H9 (cell line): ENCODE measurements at regions not wholly inside any gene's neighbourhood (a gene's known extent, or its start where the extent isn't known, plus 50 kb on each side); places are given as distances from the start of the nearest gene placed in this dataset.

ENCODE experiments used
- DNase-seq: peaks from one replicate; pipeline ENCODE4 v3.0.0-alpha.2; 2017
- H2AFZ ChIP-seq: one replicate; pipeline ENCODE4 v1.6.1; 2013; ENCODE audit warnings: mild to moderate bottlenecking, low read length, control low read depth, moderate library complexity
- H2AK5ac ChIP-seq: 2 replicates; pipeline ENCODE4 v1.6.1; 2013; ENCODE audit warnings: low read length, control low read depth, mixed read lengths; ENCODE audit not compliant: insufficient read length
- H2BK120ac ChIP-seq: one replicate; pipeline ENCODE4 v1.6.1; 2013; ENCODE audit warnings: low read depth, mild to moderate bottlenecking, low read length, control low read depth, inconsistent platforms; ENCODE audit not compliant: poor library complexity, severe bottlenecking
- H2BK12ac ChIP-seq: 2 replicates; pipeline ENCODE4 v1.6.1; 2013; ENCODE audit warnings: low read length, control low read depth, mixed read lengths, low read depth; ENCODE audit not compliant: insufficient read length
- H2BK15ac ChIP-seq: 2 replicates; pipeline ENCODE4 v1.6.1; 2013; ENCODE audit warnings: low read depth, low read length, control low read depth
- H2BK20ac ChIP-seq: one replicate; pipeline ENCODE4 v1.6.1; 2013; ENCODE audit warnings: low read depth, mild to moderate bottlenecking, low read length, control low read depth, inconsistent platforms; ENCODE audit not compliant: poor library complexity, severe bottlenecking
- H2BK5ac ChIP-seq: 2 replicates; pipeline ENCODE4 v1.6.1; 2013; ENCODE audit warnings: low read length, control low read depth, mixed read lengths; ENCODE audit not compliant: insufficient read length
- H3K14ac ChIP-seq: 2 replicates; pipeline ENCODE4 v1.6.1; 2013; ENCODE audit warnings: low read length, control low read depth; ENCODE audit not compliant: insufficient read depth
- H3K18ac ChIP-seq: 2 replicates; pipeline ENCODE4 v1.6.1; 2013; ENCODE audit warnings: low read depth, mild to moderate bottlenecking, mixed read lengths, low read length, control low read depth; ENCODE audit not compliant: insufficient read length
- H3K23ac ChIP-seq: 2 replicates; pipeline ENCODE4 v1.6.1; 2013; ENCODE audit warnings: low read length, control low read depth, mixed read lengths, low read depth; ENCODE audit not compliant: insufficient read length
- H3K23me2 ChIP-seq: 2 replicates; pipeline ENCODE4 v1.6.1; 2013; ENCODE audit warnings: low read depth, mild to moderate bottlenecking, mixed read lengths, low read length, control low read depth; ENCODE audit not compliant: insufficient read length, poor library complexity, severe bottlenecking
- H3K27ac ChIP-seq: 2 replicates; pipeline ENCODE4 v1.5.1; 2013; ENCODE audit warnings: low read length, control low read depth, mixed read lengths, low read depth; ENCODE audit not compliant: insufficient read length
- H3K27me3 ChIP-seq: 2 replicates; pipeline ENCODE4 v1.6.1; 2013; ENCODE audit warnings: low read length, control low read depth, inconsistent platforms; ENCODE audit not compliant: insufficient read depth
- H3K4ac ChIP-seq: 2 replicates; pipeline ENCODE4 v1.6.1; 2013; ENCODE audit warnings: low read depth, mild to moderate bottlenecking, control low read depth, inconsistent platforms, low read length, moderate library complexity
- H3K4me1 ChIP-seq: 2 replicates; pipeline ENCODE4 v1.6.1; 2013; ENCODE audit warnings: low read length, control low read depth, inconsistent platforms; ENCODE audit not compliant: insufficient read depth
- H3K4me2 ChIP-seq: 2 replicates; pipeline ENCODE4 v1.6.1; 2013; ENCODE audit warnings: low read length, control low read depth, mixed read lengths; ENCODE audit not compliant: insufficient read length, insufficient read depth
- H3K56ac ChIP-seq: 2 replicates; pipeline ENCODE4 v1.6.1; 2013; ENCODE audit warnings: low read depth, mild to moderate bottlenecking, mixed read lengths, low read length, control low read depth; ENCODE audit not compliant: insufficient read length
- H3K79me1 ChIP-seq: 2 replicates; pipeline ENCODE4 v1.6.1; 2013; ENCODE audit warnings: low read depth, mild to moderate bottlenecking, moderate library complexity, low read length, control low read depth, inconsistent platforms; ENCODE audit not compliant: insufficient read depth, poor library complexity, severe bottlenecking
- H3K79me2 ChIP-seq: 2 replicates; pipeline ENCODE4 v1.6.1; 2013; ENCODE audit warnings: low read length, control low read depth, inconsistent platforms; ENCODE audit not compliant: insufficient read depth
- H3K9ac ChIP-seq: 2 replicates; pipeline ENCODE4 v1.6.1; 2013; ENCODE audit warnings: low read length, control low read depth, mixed read lengths; ENCODE audit not compliant: insufficient read length; ENCODE audit errors: extremely low read depth
- H3K9me3 ChIP-seq: one replicate; pipeline ENCODE4 v1.6.1; 2013; ENCODE audit warnings: low read depth, low read length, inconsistent platforms; ENCODE audit not compliant: control insufficient read depth
- H3T11ph ChIP-seq: one replicate; pipeline ENCODE4 v1.6.1; 2013; ENCODE audit warnings: mild to moderate bottlenecking, low read length, control low read depth, inconsistent platforms
- H4K20me1 ChIP-seq: one replicate; pipeline ENCODE4 v1.6.1; 2013; ENCODE audit not compliant: control insufficient read depth, insufficient read length, insufficient read depth
- H4K5ac ChIP-seq: 2 replicates; pipeline ENCODE4 v1.6.1; 2013; ENCODE audit warnings: low read depth, mild to moderate bottlenecking, mixed read lengths, low read length, control low read depth; ENCODE audit not compliant: insufficient read length
- H4K8ac ChIP-seq: replicated peaks from 2 replicates; pipeline ENCODE4 v1.6.1; 2013; ENCODE audit warnings: low read length, control low read depth, mixed read lengths, low read depth; ENCODE audit not compliant: insufficient read length
- H4K91ac ChIP-seq: 2 replicates; pipeline ENCODE4 v1.6.1; 2013; ENCODE audit warnings: low read depth, mild to moderate bottlenecking, moderate library complexity, mixed read lengths, low read length, control low read depth; ENCODE audit not compliant: insufficient read length
- H3K27ac Mint-ChIP-seq, 3 experiments: 2 replicates in 2 of 3; 3 replicates in 1 of 3; pipeline ENCODE4 v1.8.0; 2020 to 2021; ENCODE audit warnings: mixed read lengths in 3 of 3, mild to moderate bottlenecking in 1 of 3, moderate library complexity in 1 of 3
- H3K27me3 Mint-ChIP-seq: 2 replicates; pipeline ENCODE4 v1.8.0; 2021; ENCODE audit warnings: low read depth, mild to moderate bottlenecking, moderate library complexity, mixed read lengths
- H3K36me3 Mint-ChIP-seq, 3 experiments: 2 replicates in 2 of 3; 3 replicates in 1 of 3; pipeline ENCODE4 v1.8.0; 2020 to 2021; ENCODE audit warnings: low read depth in 3 of 3, mixed read lengths in 3 of 3; ENCODE audit not compliant: insufficient read depth in 1 of 3
- H3K4me1 Mint-ChIP-seq, 2 experiments: 2 replicates each; pipeline ENCODE4 v1.8.0; 2020; ENCODE audit warnings: mixed read lengths in 2 of 2
- H3K4me3 Mint-ChIP-seq, 2 experiments: 2 replicates in 1 of 2; 3 replicates in 1 of 2; pipeline ENCODE4 v1.8.0; 2020 to 2021; ENCODE audit warnings: mild to moderate bottlenecking in 2 of 2, mixed read lengths in 2 of 2, moderate library complexity in 1 of 2
- H3K9me3 Mint-ChIP-seq, 2 experiments: 2 replicates in 1 of 2; 3 replicates in 1 of 2; pipeline ENCODE4 v1.8.0; 2020; ENCODE audit warnings: mild to moderate bottlenecking in 2 of 2, mixed read lengths in 2 of 2, moderate library complexity in 1 of 2
- WGBS: extraction: QIAGEN DNeasy Blood & Tissue Kit; methylation state at CpG from one replicate; pipeline ENCODE4 v1.1.7; 2013; ENCODE audit warnings: missing lambda C conversion rate, low lambda C conversion rate, mixed read lengths; ENCODE audit not compliant: insufficient read length; ENCODE audit errors: extremely low coverage; 5-methylcytosine and 5-hydroxymethylcytosine counted together
- TF ChIP-seq, protein P1 (sequence below): fragments of 200-600 bp; sonication (generic); conservative IDR thresholded peaks from 3 replicates; pipeline ENCODE4 v1.8.0; 2021; ENCODE audit warnings: antibody characterized with exemption, mild to moderate bottlenecking

DNA sequence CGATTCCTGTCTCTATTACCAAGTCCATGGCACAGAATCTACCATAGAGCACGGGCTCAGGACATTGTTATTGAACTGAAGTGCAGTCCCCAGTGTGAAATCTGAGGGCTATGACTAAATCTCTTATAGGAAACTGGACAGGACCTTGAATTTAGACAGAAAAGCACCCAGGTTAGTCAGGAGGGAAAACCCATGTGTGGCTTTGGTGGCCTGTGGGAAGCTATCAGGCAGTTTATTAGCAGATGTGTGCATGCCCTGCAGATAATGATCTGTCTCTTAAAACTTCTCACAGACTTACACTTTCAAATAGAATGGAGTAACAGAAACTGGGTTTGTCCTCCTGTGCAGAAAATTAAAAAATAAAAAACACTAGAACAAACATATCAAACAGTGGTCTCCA, 610.0 kb upstream of the RAB6C start:
- no peak overlapping the region for H3K9ac ChIP-seq
- H3K4me1 Mint-ChIP-seq, result peaks cover 5 to 7% of the 10 kb centered on the region in 2 experiments; a peak in 3 of 4 replicates
- no peak overlapping the region for H2BK12ac ChIP-seq
- H4K91ac ChIP-seq, result no peak overlapping the region
- no peak overlapping the region for H4K8ac ChIP-seq
- no peak overlapping the region for H3K14ac ChIP-seq
- no peaks in the 10 kb centered on the region for H3K9me3 Mint-ChIP-seq
- DNase-seq, result no peak
- no peaks in the 10 kb centered on the region for H4K20me1 ChIP-seq
- no CpG with 5 or more reads among the region's 2 CpGs for WGBS
- no peaks in the 10 kb centered on the region for H3K9me3 ChIP-seq
- H3K79me1 ChIP-seq, result no peaks in the 10 kb centered on the region
- H3K79me2 ChIP-seq, result no peaks in the 10 kb centered on the region
- no peak overlapping the region for H2BK20ac ChIP-seq
- H3K23ac ChIP-seq, result no peak overlapping the region
- no peak overlapping the region for H3K4me3 Mint-ChIP-seq
- no peak overlapping the region for H2BK15ac ChIP-seq
- no peak overlapping the region for H3K4me2 ChIP-seq
- H2AK5ac ChIP-seq, result no peak overlapping the region
- H3K27ac Mint-ChIP-seq, result no peak overlapping the region
- H3K27me3 Mint-ChIP-seq, result no peaks in the 10 kb centered on the region; the same call in none of the 2 replicates
- TF ChIP-seq, protein P1, sequence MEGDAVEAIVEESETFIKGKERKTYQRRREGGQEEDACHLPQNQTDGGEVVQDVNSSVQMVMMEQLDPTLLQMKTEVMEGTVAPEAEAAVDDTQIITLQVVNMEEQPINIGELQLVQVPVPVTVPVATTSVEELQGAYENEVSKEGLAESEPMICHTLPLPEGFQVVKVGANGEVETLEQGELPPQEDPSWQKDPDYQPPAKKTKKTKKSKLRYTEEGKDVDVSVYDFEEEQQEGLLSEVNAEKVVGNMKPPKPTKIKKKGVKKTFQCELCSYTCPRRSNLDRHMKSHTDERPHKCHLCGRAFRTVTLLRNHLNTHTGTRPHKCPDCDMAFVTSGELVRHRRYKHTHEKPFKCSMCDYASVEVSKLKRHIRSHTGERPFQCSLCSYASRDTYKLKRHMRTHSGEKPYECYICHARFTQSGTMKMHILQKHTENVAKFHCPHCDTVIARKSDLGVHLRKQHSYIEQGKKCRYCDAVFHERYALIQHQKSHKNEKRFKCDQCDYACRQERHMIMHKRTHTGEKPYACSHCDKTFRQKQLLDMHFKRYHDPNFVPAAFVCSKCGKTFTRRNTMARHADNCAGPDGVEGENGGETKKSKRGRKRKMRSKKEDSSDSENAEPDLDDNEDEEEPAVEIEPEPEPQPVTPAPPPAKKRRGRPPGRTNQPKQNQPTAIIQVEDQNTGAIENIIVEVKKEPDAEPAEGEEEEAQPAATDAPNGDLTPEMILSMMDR, result no peak
- H2BK5ac ChIP-seq, result no peak overlapping the region
- no peak overlapping the region for H2BK120ac ChIP-seq
- H3K27me3 ChIP-seq, result no peaks in the 10 kb centered on the region
- no peaks in the 10 kb centered on the region for H3K36me3 Mint-ChIP-seq
- no peaks in the 10 kb centered on the region for H3K4me1 ChIP-seq
- H3K23me2 ChIP-seq, result no peaks in the 10 kb centered on the region
- no peak overlapping the region for H3K4ac ChIP-seq
- H3K18ac ChIP-seq, result no peak overlapping the region
- H3T11ph ChIP-seq, result no peak overlapping the region
- no peak overlapping the region for H3K27ac ChIP-seq
- H4K5ac ChIP-seq, result no peak overlapping the region
- H3K56ac ChIP-seq, result no peak overlapping the region
- no peak overlapping the region for H2AFZ ChIP-seq
